GM12878 (cell line): ENCODE measurements at regions not wholly inside any gene's neighbourhood (a gene's known extent, or its start where the extent isn't known, plus 50 kb on each side); places are given as distances from the start of the nearest gene placed in this dataset.

Experiments used
- ATAC-seq: fragments of 200-7000 bp; cut with Tn5 transposase; 3 replicates; pipeline ENCODE4 v1.9.1; 2020; ENCODE audit warnings: mild to moderate bottlenecking, moderate library complexity
- BruUV-seq: library from RNA; stranded (reverse); fragments of 400-500 nt; replicated peaks from 2 replicates; lab custom pipeline; 2021; lab: Mats Ljungman, UMichigan
- CTCF ChIA-PET: fragments of 300-600 bp; sonication (Branson Sonifier 250); formaldehyde crosslinking; extraction: SDS; loops from one replicate; lab custom pipeline; 2021; ENCODE audit warnings: inconsistent platforms; lab: Yijun Ruan, JAX
- POLR2A ChIA-PET: fragments of 350-600 bp; formaldehyde crosslinking; extraction: SDS; loops from one replicate; lab custom pipeline; 2021; ENCODE audit warnings: inconsistent platforms; lab: Charles Lee
- RAD21 ChIA-PET: fragments of 300-600 bp; sonication (Branson Sonifier 250); formaldehyde crosslinking; loops from one replicate; lab custom pipeline; 2023; ENCODE audit warnings: antibody characterized with exemption; ENCODE audit not compliant: unreplicated experiment; lab: Charles Lee
- SMC1A ChIA-PET: fragments of 300-600 bp; sonication (Branson Sonifier 250); formaldehyde crosslinking; loops from one replicate; lab custom pipeline; 2023; ENCODE audit not compliant: unreplicated experiment, uncharacterized antibody; lab: Charles Lee
- DNase-seq: peaks from one replicate; pipeline ENCODE4 v3.0.0-alpha.2; 2011; ENCODE audit warnings: low read depth, low spot score
- FAIRE-seq: peaks from 3 replicates; lab custom pipeline; 2011; peaks lifted over from hg19 to GRCh38; lab: Jason Lieb, UNC
- H2AFZ ChIP-seq: 2 replicates; pipeline ENCODE4 v1.6.0; 2011; ENCODE audit warnings: low read depth, low read length, control low read depth; ENCODE audit not compliant: control insufficient read depth
- H3K27ac ChIP-seq: 2 replicates; pipeline ENCODE4 v1.5.1; 2011; ENCODE audit warnings: control low read depth; ENCODE audit not compliant: control insufficient read depth, insufficient read depth
- H3K27me3 ChIP-seq, 2 experiments: replicated peaks in 1 of 2; 2 replicates each; pipeline versions ENCODE4 v1.6.0 to v1.6.1; 2011; ENCODE audit warnings: low read length in 1 of 2; ENCODE audit not compliant: control insufficient read depth in 2 of 2, insufficient read depth in 2 of 2
- H3K36me3 ChIP-seq, 2 experiments: 2 replicates each; pipeline ENCODE4 v1.5.1; 2011; ENCODE audit warnings: low read length in 1 of 2; ENCODE audit not compliant: control insufficient read depth in 2 of 2, insufficient read depth in 2 of 2
- H3K4me1 ChIP-seq: 2 replicates; pipeline ENCODE4 v1.6.1; 2011; ENCODE audit warnings: mild to moderate bottlenecking, low read length, moderate library complexity, mixed read lengths; ENCODE audit not compliant: control insufficient read depth, insufficient read depth
- H3K4me2 ChIP-seq: 2 replicates; pipeline ENCODE4 v1.6.0; 2011; ENCODE audit warnings: control low read depth; ENCODE audit not compliant: control insufficient read depth, insufficient read depth
- H3K4me3 ChIP-seq: fragments of 200-600 bp; sonication (generic); 2 replicates; pipeline ENCODE4 v1.5.1; 2016
- H3K79me2 ChIP-seq: 2 replicates; pipeline ENCODE4 v1.6.0; 2011; ENCODE audit warnings: low read length; ENCODE audit not compliant: control insufficient read depth, insufficient read depth
- H3K9ac ChIP-seq: 2 replicates; pipeline ENCODE4 v1.8.0; 2011; ENCODE audit warnings: low read length, control low read depth, mixed read lengths; ENCODE audit not compliant: control insufficient read depth, insufficient read depth
- H3K9me3 ChIP-seq: replicated peaks from 3 replicates; pipeline ENCODE4 v1.5.1; 2011; ENCODE audit warnings: mild to moderate bottlenecking, low read length; ENCODE audit not compliant: control insufficient read depth, insufficient read depth
- H4K20me1 ChIP-seq: 2 replicates; pipeline ENCODE4 v1.6.0; 2011; ENCODE audit not compliant: control insufficient read depth, insufficient read depth
- ATF7 ChIP-seq: fragments of 450-650 bp; IDR thresholded peaks from 2 replicates; pipeline ENCODE4 v1.6.1; 2016; ENCODE audit warnings: low read depth, mild to moderate bottlenecking
- BRCA1 ChIP-seq: IDR thresholded peaks from 2 replicates; pipeline ENCODE4 v1.6.1; 2011; ENCODE audit warnings: low read depth, low read length, improper control_type of control experiment
- CHD4 ChIP-seq: fragments of 200-600 bp; sonication (generic); IDR thresholded peaks from 2 replicates; pipeline ENCODE4 v1.6.1; 2016; ENCODE audit warnings: mild to moderate bottlenecking
- FOS ChIP-seq: IDR thresholded peaks from 3 replicates; pipeline ENCODE4 v1.6.1; 2011; ENCODE audit warnings: borderline replicate concordance; ENCODE audit not compliant: insufficient read length; ENCODE audit errors: extremely low read depth
- HDAC6 ChIP-seq: fragments of 200-600 bp; sonication (generic); IDR thresholded peaks from one replicate; pipeline ENCODE4 v1.8.0; 2017; ENCODE audit warnings: antibody characterized with exemption; ENCODE audit not compliant: unreplicated experiment
- IKZF1 ChIP-seq: fragments of 450-650 bp; conservative IDR thresholded peaks from 2 replicates; pipeline ENCODE4 v1.6.1; 2017; ENCODE audit warnings: antibody characterized with exemption, mild to moderate bottlenecking
- LARP7 ChIP-seq: fragments of 450-650 bp; IDR thresholded peaks from 2 replicates; pipeline ENCODE4 v1.6.1; 2017; ENCODE audit warnings: mild to moderate bottlenecking
- MYC ChIP-seq: IDR thresholded peaks from 2 replicates; pipeline ENCODE4 v1.6.1; 2011; ENCODE audit warnings: mild to moderate bottlenecking, low read length, moderate library complexity, inconsistent platforms; ENCODE audit not compliant: insufficient read depth, insufficient replicate concordance, insufficient read length, severe bottlenecking
- NFIC ChIP-seq: IDR thresholded peaks from 2 replicates; pipeline ENCODE4 v1.6.1; 2012; ENCODE audit warnings: low read depth, mild to moderate bottlenecking, inconsistent platforms, low read length, moderate library complexity
- NR2F1 ChIP-seq: fragments of 450-650 bp; conservative IDR thresholded peaks from 2 replicates; pipeline ENCODE4 v1.6.1; 2017; ENCODE audit warnings: mild to moderate bottlenecking
- PAX5 ChIP-seq: IDR thresholded peaks from 2 replicates; pipeline ENCODE4 v1.6.1; 2011; ENCODE audit warnings: low read depth, low read length, borderline replicate concordance
- PAX8 ChIP-seq: fragments of 450-650 bp; IDR thresholded peaks from 2 replicates; pipeline ENCODE4 v1.6.1; 2017; ENCODE audit warnings: mild to moderate bottlenecking, moderate library complexity
- RB1 ChIP-seq: fragments of 450-650 bp; formaldehyde crosslinking; IDR thresholded peaks from 2 replicates; pipeline ENCODE4 v1.6.1; 2017; ENCODE audit warnings: mild to moderate bottlenecking, borderline replicate concordance
- SMC3 ChIP-seq: IDR thresholded peaks from 2 replicates; pipeline ENCODE4 v1.6.1; 2011; ENCODE audit warnings: low read length, improper control_type of control experiment, borderline replicate concordance
- SP1 ChIP-seq: IDR thresholded peaks from one replicate; pipeline ENCODE4 v1.6.1; 2011; ENCODE audit warnings: low read depth, low read length
- SPI1 ChIP-seq: IDR thresholded peaks from 2 replicates; pipeline ENCODE4 v1.6.1; 2011; ENCODE audit warnings: low read depth, mild to moderate bottlenecking, low read length, moderate library complexity, borderline replicate concordance; ENCODE audit not compliant: insufficient read depth
- TBL1XR1 ChIP-seq: IDR thresholded peaks from 2 replicates; pipeline ENCODE4 v1.6.1; 2012; ENCODE audit warnings: low read depth, low read length, improper control_type of control experiment
- ZNF687 ChIP-seq: fragments of 450-650 bp; IDR thresholded peaks from 2 replicates; pipeline ENCODE4 v1.6.1; 2017; ENCODE audit warnings: mild to moderate bottlenecking, moderate library complexity
- WGBS: methylation state at CpG from one replicate; pipeline ENCODE4 v1.1.6; 2016; ENCODE audit warnings: low lambda C conversion rate; ENCODE audit not compliant: insufficient replicate concordance, insufficient coverage; ENCODE audit errors: missing lambda C conversion rate; 5-methylcytosine and 5-hydroxymethylcytosine counted together
- in situ Hi-C: fragments of 300-500 bp; cut with MboI; formaldehyde crosslinking; loops from 9 replicates; pipeline ENCODE4 v1.14.3; 2018; ENCODE audit warnings: mixed read lengths
- intact Hi-C: fragments of 100-400 bp; cut with micrococcal nuclease; formaldehyde crosslinking; loops from one replicate; pipeline ENCODE4 v1.14.2; 2022; ENCODE audit not compliant: unreplicated experiment

- Histone ChIP-seq H3K4me2 (no peak overlapping the region), H3K9me3 (no peaks in the 10 kb centered on the region), H3K4me3 (no peak overlapping the region), H3K9ac (no peak overlapping the region), H2AFZ (no peak overlapping the region), H4K20me1 (no peaks in the 10 kb centered on the region), H3K27me3 (peaks cover 0 to 1% of the 10 kb centered on the region in 2 experiments; a peak in 2 of 4 replicates), H3K4me1 (no peaks in the 10 kb centered on the region), H3K27ac (no peak overlapping the region), H3K36me3 (no peaks in the 10 kb centered on the region), H3K79me2 (no peaks in the 10 kb centered on the region)
- RAD21 ChIA-PET = no interaction called here
- BruUV-seq = no TSS peak
- WGBS = 54% methylated on average over 1 of the region's 1 CpG
- in situ Hi-C loops = no loop called here
- CTCF ChIA-PET = no interaction called here
- ATAC-seq = no peak
- intact Hi-C loops = no loop called here
- SMC1A ChIA-PET = interaction anchor here (0.9 kb wide), 1 partner anchor 41 kb away, joined by 5 read pairs; no protein-coding TSS in a partner anchor
- no peak for DNase-seq
- TF ChIP-seq IKZF1 = no peak
- no peak for TF ChIP-seq CHD4
- TF ChIP-seq ATF7 = peak; percentile 61
- TF ChIP-seq LARP7 = no peak
- no peak for TF ChIP-seq FOS
- TF ChIP-seq PAX8 = no peak
- no peak for TF ChIP-seq SP1
- FAIRE-seq = no peak
- POLR2A ChIA-PET = no interaction called here
Measured at GRCh38 chr5:72042097-72042496, 65.2 kb upstream of the MAP1B start.

- SMC1A ChIA-PET = no interaction called here
- no TSS peak for BruUV-seq
- no peaks in the 10 kb centered on the region for H3K4me1 ChIP-seq
- no peaks in the 10 kb centered on the region for H3K36me3 ChIP-seq
- H2AFZ ChIP-seq = no peak overlapping the region
- DNase-seq = no peak
- no peaks in the 10 kb centered on the region; a peak in 1 of 4 replicates for H3K27me3 ChIP-seq
- no peaks in the 10 kb centered on the region for H4K20me1 ChIP-seq
- 0% methylated on average over 1 of the region's 1 CpG for WGBS
- H3K79me2 ChIP-seq = no peaks in the 10 kb centered on the region
- FAIRE-seq = no peak
- no peak overlapping the region for H3K9ac ChIP-seq
- no peak overlapping the region for H3K4me3 ChIP-seq
- H3K4me2 ChIP-seq = no peak overlapping the region
- in situ Hi-C loops (no loop called here), intact Hi-C loops (no loop called here)
- no peaks in the 10 kb centered on the region for H3K9me3 ChIP-seq
- RAD21 ChIA-PET = no interaction called here
- TF ChIP-seq TBL1XR1 (no peak), SMC3 (no peak), ZNF687 (no peak), RB1 (no peak), PAX5 (no peak), BRCA1 (no peak), NR2F1 (no peak), MYC (no peak), NFIC (no peak), HDAC6 (no peak), SPI1 (no peak)
- CTCF ChIA-PET = no interaction called here
- no peak overlapping the region for H3K27ac ChIP-seq
- ATAC-seq = no peak
- POLR2A ChIA-PET = no interaction called here
Measured at GRCh38 chr5:72045692-72046091, 61.6 kb upstream of the MAP1B start.
